ENCODE measurements at regions not wholly inside any gene's neighbourhood (a gene's known extent, or its start where the extent isn't known, plus 50 kb on each side); places are given as distances from the start of the nearest gene placed in this dataset.

DNA sequence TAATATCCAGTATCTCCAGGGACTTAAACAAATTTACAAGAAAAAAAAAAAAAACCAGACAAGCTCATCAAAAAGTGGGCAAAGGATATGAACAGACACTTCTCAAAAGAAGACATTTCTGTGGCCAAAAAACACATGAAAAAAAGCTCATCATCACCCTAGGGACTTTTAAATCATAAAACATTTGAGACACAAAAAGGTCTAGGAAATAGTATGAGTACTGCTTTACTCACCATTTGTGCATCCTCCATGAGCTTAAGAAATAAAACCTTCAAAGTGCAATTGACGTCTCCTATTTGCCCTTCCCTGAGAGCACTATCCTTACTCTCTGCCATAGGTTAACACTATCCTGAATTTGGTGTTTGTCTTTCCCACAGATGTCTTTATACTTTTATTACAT, 193.7 kb upstream of the NREP start:
- TF ChIP-seq, protein P1, sequence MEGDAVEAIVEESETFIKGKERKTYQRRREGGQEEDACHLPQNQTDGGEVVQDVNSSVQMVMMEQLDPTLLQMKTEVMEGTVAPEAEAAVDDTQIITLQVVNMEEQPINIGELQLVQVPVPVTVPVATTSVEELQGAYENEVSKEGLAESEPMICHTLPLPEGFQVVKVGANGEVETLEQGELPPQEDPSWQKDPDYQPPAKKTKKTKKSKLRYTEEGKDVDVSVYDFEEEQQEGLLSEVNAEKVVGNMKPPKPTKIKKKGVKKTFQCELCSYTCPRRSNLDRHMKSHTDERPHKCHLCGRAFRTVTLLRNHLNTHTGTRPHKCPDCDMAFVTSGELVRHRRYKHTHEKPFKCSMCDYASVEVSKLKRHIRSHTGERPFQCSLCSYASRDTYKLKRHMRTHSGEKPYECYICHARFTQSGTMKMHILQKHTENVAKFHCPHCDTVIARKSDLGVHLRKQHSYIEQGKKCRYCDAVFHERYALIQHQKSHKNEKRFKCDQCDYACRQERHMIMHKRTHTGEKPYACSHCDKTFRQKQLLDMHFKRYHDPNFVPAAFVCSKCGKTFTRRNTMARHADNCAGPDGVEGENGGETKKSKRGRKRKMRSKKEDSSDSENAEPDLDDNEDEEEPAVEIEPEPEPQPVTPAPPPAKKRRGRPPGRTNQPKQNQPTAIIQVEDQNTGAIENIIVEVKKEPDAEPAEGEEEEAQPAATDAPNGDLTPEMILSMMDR (IDR thresholded peaks at IDR 0.05; ENCODE audit: low read length): no peak
- TF ChIP-seq EZH2 (optimal IDR thresholded peaks at IDR 0.05; ENCODE audit: low read depth, low read length): no peak

Data from MM.1S (cell line).